Left lung (tissue), 4 donors: ENCODE measurements at regions not wholly inside any gene's neighbourhood (a gene's known extent, or its start where the extent isn't known, plus 50 kb on each side); places are given as distances from the start of the nearest gene placed in this dataset.

Source experiments
- ATAC-seq: fragments of 200-7000 bp; cut with Tn5 transposase; one replicate; pipeline ENCODE4 v1.9.1; 2020; ENCODE audit warnings: moderate library complexity
- DNase-seq, 4 donors: peaks; one replicate each; pipeline ENCODE4 v3.0.0-alpha.2; 2013 to 2020
- H3K27ac ChIP-seq, 2 donors: fragments of 200-600 bp; sonication (generic) in 1 of 2; one replicate each; pipeline versions ENCODE4 v1.5.0 to v1.8.0; 2020 to 2021
- H3K27me3 ChIP-seq, 2 donors: fragments of 200-600 bp; sonication (generic) in 1 of 2; one replicate each; pipeline versions ENCODE4 v1.5.0 to v1.8.0; 2020 to 2021
- H3K36me3 ChIP-seq, 2 donors: fragments of 200-600 bp; sonication (generic) in 1 of 2; one replicate each; pipeline versions ENCODE4 v1.5.0 to v1.8.0; 2020 to 2021
- H3K4me1 ChIP-seq, 2 donors: fragments of 200-600 bp; one replicate each; pipeline ENCODE4 v1.8.0; 2021
- H3K4me3 ChIP-seq, 2 donors: fragments of 200-600 bp; sonication (generic) in 1 of 2; one replicate each; pipeline versions ENCODE4 v1.5.0 to v1.8.0; 2020 to 2021; ENCODE audit warnings: mild to moderate bottlenecking in 1 of 2
- H3K9me3 ChIP-seq, 2 donors: fragments of 200-600 bp; sonication (generic) in 1 of 2; one replicate each; pipeline versions ENCODE4 v1.5.0 to v1.8.0; 2020 to 2021
- intact Hi-C, 2 donors: fragments of 100-400 bp; cut with DNase I; formaldehyde crosslinking; loops; one replicate each; pipeline versions ENCODE4 v1.11.2 to v1.14.2; 2022
- TF ChIP-seq, protein P1 (sequence below), 2 donors: fragments of 200-600 bp; sonication (generic) in 1 of 2; IDR thresholded peaks; one replicate each; pipeline versions ENCODE4 v1.5.0 to v1.8.0; 2021; ENCODE audit warnings: antibody characterized with exemption in 2 of 2
- donor health status: DM: no; HTN: yes; CAD: no.
- donor health status: DM: no; HTN: no; CAD: no.

DNA sequence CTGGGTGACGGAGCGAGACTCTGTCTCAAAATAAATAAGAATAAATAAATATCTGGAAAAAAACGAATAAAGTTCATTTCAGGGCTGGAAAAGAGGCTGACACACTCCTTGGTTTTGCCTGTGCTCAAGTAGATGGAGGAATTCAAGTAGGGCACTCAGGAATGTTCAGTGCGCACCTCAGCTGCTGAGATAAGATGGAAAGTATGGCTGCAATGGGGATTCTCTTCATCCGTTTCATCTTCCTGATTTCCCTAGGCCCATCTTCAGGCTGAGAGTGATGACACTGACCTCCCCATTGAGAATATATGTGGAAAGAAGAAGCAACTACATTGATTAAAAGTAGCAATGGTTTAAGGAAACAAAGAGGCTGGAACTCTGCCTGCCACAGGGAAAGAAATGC lies 130.5 kb upstream of the ZNF644 start:
- TF ChIP-seq, protein P1, sequence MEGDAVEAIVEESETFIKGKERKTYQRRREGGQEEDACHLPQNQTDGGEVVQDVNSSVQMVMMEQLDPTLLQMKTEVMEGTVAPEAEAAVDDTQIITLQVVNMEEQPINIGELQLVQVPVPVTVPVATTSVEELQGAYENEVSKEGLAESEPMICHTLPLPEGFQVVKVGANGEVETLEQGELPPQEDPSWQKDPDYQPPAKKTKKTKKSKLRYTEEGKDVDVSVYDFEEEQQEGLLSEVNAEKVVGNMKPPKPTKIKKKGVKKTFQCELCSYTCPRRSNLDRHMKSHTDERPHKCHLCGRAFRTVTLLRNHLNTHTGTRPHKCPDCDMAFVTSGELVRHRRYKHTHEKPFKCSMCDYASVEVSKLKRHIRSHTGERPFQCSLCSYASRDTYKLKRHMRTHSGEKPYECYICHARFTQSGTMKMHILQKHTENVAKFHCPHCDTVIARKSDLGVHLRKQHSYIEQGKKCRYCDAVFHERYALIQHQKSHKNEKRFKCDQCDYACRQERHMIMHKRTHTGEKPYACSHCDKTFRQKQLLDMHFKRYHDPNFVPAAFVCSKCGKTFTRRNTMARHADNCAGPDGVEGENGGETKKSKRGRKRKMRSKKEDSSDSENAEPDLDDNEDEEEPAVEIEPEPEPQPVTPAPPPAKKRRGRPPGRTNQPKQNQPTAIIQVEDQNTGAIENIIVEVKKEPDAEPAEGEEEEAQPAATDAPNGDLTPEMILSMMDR (IDR thresholded peaks at IDR 0.05) = no peak
- ATAC-seq = peak; percentile 52
- no peaks in the 10 kb centered on the region for H3K9me3 ChIP-seq
- no peaks in the 10 kb centered on the region for H3K36me3 ChIP-seq
- DNase-seq = no peak
- no peaks in the 10 kb centered on the region for H3K4me1 ChIP-seq
- intact Hi-C loops = no loop called here
- no peaks in the 10 kb centered on the region for H3K27me3 ChIP-seq
- no peak overlapping the region for H3K27ac ChIP-seq
- no peak overlapping the region for H3K4me3 ChIP-seq

DNA sequence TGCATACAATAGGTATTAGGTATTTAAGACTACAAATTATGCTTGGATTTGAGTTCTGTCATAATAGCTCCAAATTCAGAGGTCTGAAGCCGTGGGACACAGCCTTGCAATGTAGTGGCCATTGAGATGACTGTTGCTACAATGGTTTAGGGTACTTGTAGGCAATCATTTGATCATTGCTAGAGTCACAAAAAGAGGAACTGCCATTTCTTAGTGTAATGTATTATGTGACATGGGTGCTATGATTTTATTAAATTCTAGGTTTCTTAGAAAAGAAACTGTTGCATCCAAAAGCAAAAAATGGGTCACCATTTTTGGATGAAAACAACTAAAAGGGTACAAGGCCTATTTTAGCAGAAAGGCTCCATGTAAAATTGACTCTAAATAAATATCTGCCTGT lies 129.9 kb upstream of the ZNF644 start:
- H3K9me3 ChIP-seq = no peaks in the 10 kb centered on the region
- no peaks in the 10 kb centered on the region for H3K4me1 ChIP-seq
- no peak overlapping the region for H3K27ac ChIP-seq
- intact Hi-C loops = no loop called here
- H3K4me3 ChIP-seq = no peak overlapping the region
- ATAC-seq (no peak), DNase-seq (no peak)
- H3K36me3 ChIP-seq = no peaks in the 10 kb centered on the region
- no peaks in the 10 kb centered on the region for H3K27me3 ChIP-seq
- TF ChIP-seq, protein P1 (IDR thresholded peaks at IDR 0.05) = no peak

DNA sequence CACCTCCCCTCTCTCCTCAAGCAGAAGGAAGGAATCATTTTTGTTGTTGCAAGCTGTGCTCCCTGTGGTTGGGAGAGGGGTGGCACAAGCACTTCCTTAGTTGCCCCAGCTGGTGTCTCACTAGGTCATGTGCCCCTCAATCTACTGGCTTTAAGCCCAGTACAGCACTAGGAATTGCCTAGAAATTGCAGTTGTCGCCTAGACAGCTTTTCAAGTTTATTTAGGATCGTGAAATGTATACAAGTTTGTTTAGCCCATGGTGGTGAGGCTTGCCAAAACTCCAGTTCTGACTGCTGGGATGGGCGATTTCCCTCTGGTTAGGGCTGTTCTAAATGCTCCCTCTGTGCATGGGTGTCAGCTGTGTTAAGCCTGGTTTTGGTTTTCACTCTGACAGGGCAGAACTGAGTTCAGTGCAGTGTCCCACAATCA lies 126.8 kb upstream of the ZNF644 start:
- DNase-seq (no peak), ATAC-seq (peak; percentile 56)
- intact Hi-C loops = no loop called here
- Histone ChIP-seq H3K27me3 (no peaks in the 10 kb centered on the region), H3K4me1 (no peaks in the 10 kb centered on the region), H3K9me3 (no peaks in the 10 kb centered on the region), H3K4me3 (no peak overlapping the region), H3K27ac (no peak overlapping the region), H3K36me3 (no peaks in the 10 kb centered on the region)
- TF ChIP-seq, protein P1 (IDR thresholded peaks at IDR 0.05) = no peak

DNA sequence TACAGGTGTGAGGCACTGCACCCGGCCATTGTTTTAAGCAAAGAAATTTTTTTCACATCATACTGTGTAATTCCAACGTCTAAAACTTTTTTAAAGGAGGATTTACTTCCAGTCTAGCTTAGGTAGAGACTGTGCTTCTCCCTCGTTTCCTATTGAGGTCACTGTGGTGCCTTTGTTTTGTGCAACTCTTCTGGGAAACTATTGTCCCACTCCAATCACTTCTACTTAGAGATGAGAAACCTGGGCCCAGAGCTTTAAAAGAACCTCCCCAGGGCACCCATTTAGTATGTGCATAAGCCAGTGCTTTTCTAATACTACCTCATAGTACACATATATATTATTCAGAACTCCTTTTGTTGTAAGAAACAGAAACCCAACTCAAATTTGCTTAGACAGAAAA lies 120.0 kb upstream of the ZNF644 start:
- Histone ChIP-seq H3K9me3 (no peaks in the 10 kb centered on the region), H3K4me1 (no peaks in the 10 kb centered on the region), H3K4me3 (no peak overlapping the region), H3K27ac (no peak overlapping the region), H3K27me3 (no peaks in the 10 kb centered on the region), H3K36me3 (no peaks in the 10 kb centered on the region)
- ATAC-seq (no peak), DNase-seq (no peak)
- TF ChIP-seq, protein P1 (IDR thresholded peaks at IDR 0.05) = no peak
- intact Hi-C loops = no loop called here

DNA sequence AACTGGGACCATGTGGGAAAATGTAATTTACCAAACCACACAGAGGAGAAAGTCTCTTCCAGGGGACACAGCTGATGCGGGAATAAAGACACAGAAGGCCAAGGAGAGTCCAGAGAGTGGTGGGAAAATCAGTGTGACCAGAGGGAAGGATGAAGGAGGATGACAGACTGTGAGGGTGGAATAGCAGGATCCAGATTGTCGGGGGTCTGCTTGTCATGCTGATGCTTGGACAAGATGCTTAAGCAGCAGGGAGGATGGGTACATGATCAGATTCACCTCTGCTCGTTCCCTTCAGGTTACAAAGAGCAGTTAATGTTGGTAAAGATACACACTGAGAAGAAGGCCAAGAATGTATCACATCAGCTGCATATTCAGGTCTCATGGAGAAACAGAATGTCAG lies 117.1 kb upstream of the ZNF644 start:
- no peaks in the 10 kb centered on the region for H3K36me3 ChIP-seq
- intact Hi-C loops = no loop called here
- no peak for ATAC-seq
- TF ChIP-seq, protein P1 (IDR thresholded peaks at IDR 0.05) = no peak
- no peak overlapping the region for H3K4me3 ChIP-seq
- no peaks in the 10 kb centered on the region for H3K27me3 ChIP-seq
- no peaks in the 10 kb centered on the region for H3K4me1 ChIP-seq
- no peaks in the 10 kb centered on the region for H3K9me3 ChIP-seq
- no peak overlapping the region for H3K27ac ChIP-seq
- DNase-seq = no peak
